ENCODE measurements at regions not wholly inside any gene's neighbourhood (a gene's known extent, or its start where the extent isn't known, plus 50 kb on each side); places are given as distances from the start of the nearest gene placed in this dataset.

DNA sequence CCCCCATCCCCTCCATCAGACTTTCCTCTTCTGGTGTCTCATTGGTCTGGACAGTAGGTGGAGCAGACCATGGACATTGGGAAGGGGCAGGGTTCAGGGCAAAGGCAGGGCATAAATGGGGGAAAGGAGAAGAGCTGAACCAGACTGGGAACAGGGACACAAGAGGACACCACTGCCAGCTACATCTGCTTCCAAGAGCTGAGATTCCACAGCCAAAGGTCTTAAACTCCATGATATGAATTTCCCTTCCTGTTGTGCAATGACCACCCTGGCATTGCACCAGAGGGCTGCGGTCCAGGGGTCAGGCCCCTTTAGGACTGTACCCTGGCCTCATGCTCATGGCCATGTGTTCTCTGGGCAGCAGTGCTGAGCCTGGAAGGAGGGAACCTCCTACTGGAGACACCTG, 137.9 kb downstream of the MAFB start:
- H3K9ac ChIP-seq (replicated peaks in 1 of 4; ENCODE audit: extremely low read depth in 1 of 4, low read depth in 3 of 4, low read length in 3 of 4) = no peak overlapping the region; a peak in 1 of 7 replicates
- H2BK15ac ChIP-seq (ENCODE audit: low read length) = no peak overlapping the region
- ChIA-PET POLR2A (ENCODE audit: partially characterized antibody) (no interaction called here), CTCF (ENCODE audit: partially characterized antibody) (interaction anchor here (2.4 kb wide), 1 partner anchor 19 kb away, joined by 7 read pairs; no protein-coding TSS in a partner anchor)
- no peaks in the 10 kb centered on the region for H3K4me1 ChIP-seq (replicated peaks in 1 of 4; ENCODE audit: control insufficient read depth in 3 of 4, insufficient read depth in 4 of 4, low read length in 3 of 4)
- H3K23me2 ChIP-seq (ENCODE audit: low read depth, low read length) = no peaks in the 10 kb centered on the region
- H3K27me3 ChIP-seq (replicated peaks in 1 of 4; ENCODE audit: control insufficient read depth in 3 of 4, extremely low read depth in 1 of 4, insufficient read depth in 3 of 4, low read length in 3 of 4) = no peaks in the 10 kb centered on the region
- H3K4me3 ChIP-seq (ENCODE audit: extremely low read depth in 1 of 4, insufficient read depth in 2 of 4, low read depth in 3 of 4, low read length in 4 of 4) = no peak overlapping the region
- TF ChIP-seq NRF1 (IDR thresholded peaks at IDR 0.05; ENCODE audit: low read depth, low read length) = no peak
- TF ChIP-seq TCF12 (IDR thresholded peaks at IDR 0.05; ENCODE audit: low read depth, low read length) = no peak
- no peak for TF ChIP-seq CTBP2 (IDR thresholded peaks at IDR 0.05; ENCODE audit: borderline replicate concordance, insufficient read depth, insufficient read length, low read length)
- TF ChIP-seq GABPA (IDR thresholded peaks at IDR 0.05; ENCODE audit: borderline replicate concordance, insufficient read depth, low read length) = no peak
- no peak for TF ChIP-seq SIX5 (IDR thresholded peaks at IDR 0.05; ENCODE audit: low read depth, low read length)
- no peak for TF ChIP-seq PHF8 (conservative IDR thresholded peaks at IDR 0.05; ENCODE audit: low read depth, low read length)
- no peak overlapping the region for H3K4ac ChIP-seq (replicated peaks; ENCODE audit: insufficient read length, low read depth, low read length)
- no peak overlapping the region for H2BK12ac ChIP-seq (ENCODE audit: low read depth, low read length)
- H4K91ac ChIP-seq (replicated peaks; ENCODE audit: insufficient read length, low read length) = peak overlapping the region; percentile 31
- H4K20me1 ChIP-seq (replicated peaks in 1 of 2; ENCODE audit: control insufficient read depth in 1 of 2, insufficient read depth in 2 of 2, low read length in 2 of 2) = peaks cover 0 to 3% of the 10 kb centered on the region in 2 experiments
- no peak overlapping the region for H2BK20ac ChIP-seq (ENCODE audit: low read length)
- no peaks in the 10 kb centered on the region for H3K9me3 ChIP-seq (ENCODE audit: insufficient read depth in 2 of 2, low read depth in 1 of 2, low read length in 1 of 2)
- H3K56ac ChIP-seq (replicated peaks; ENCODE audit: insufficient read length, low read depth, low read length) = no peak overlapping the region
- H3K18ac ChIP-seq (ENCODE audit: extremely low read depth, low read length) = no peak overlapping the region
- H2AK5ac ChIP-seq (ENCODE audit: low read depth, low read length) = no peak overlapping the region
- no peaks in the 10 kb centered on the region for H3K36me3 ChIP-seq (ENCODE audit: control insufficient read depth in 2 of 4, insufficient read depth in 4 of 4, low read length in 3 of 4)
- no peak overlapping the region for H4K5ac ChIP-seq (ENCODE audit: insufficient read length, low read depth, low read length)
- 100% methylated on average over 1 of the region's 1 CpG; no CpG with 5 or more reads in 1 of the 2 experiments for WGBS, 2 experiments (ENCODE audit: extremely low coverage in 1 of 2, insufficient coverage in 1 of 2, insufficient read length in 1 of 2, insufficient replicate concordance in 2 of 2, low coverage in 1 of 2, low lambda C conversion rate in 2 of 2, missing lambda C conversion rate in 1 of 2)
- DNase-seq (ENCODE audit: low read depth in 1 of 2, low spot score in 2 of 2) (no peak), FAIRE-seq (no peak)
- no peak overlapping the region for H2BK120ac ChIP-seq (replicated peaks; ENCODE audit: low read depth, low read length)
- no peak overlapping the region for H4K8ac ChIP-seq (ENCODE audit: extremely low read depth, insufficient read depth, low read length)
- H3K79me2 ChIP-seq (ENCODE audit: control insufficient read depth in 1 of 2, insufficient read depth in 2 of 2, low read length in 2 of 2) = no peaks in the 10 kb centered on the region
- no peak overlapping the region for H2AFZ ChIP-seq (ENCODE audit: low read length)
- H3K4me2 ChIP-seq (ENCODE audit: insufficient read depth in 1 of 2, low read depth in 2 of 2, low read length in 2 of 2) = no peak overlapping the region
- no peak overlapping the region for H2BK5ac ChIP-seq (ENCODE audit: low read depth, low read length)
- no peaks in the 10 kb centered on the region for H3K79me1 ChIP-seq (ENCODE audit: low read depth, low read length)
- no peak overlapping the region for H3K23ac ChIP-seq (ENCODE audit: insufficient read length)
- no peak overlapping the region for H3K14ac ChIP-seq (ENCODE audit: insufficient read length)
- no peak overlapping the region for H3K27ac ChIP-seq (ENCODE audit: low read depth, low read length)
